ENCODE measurements at regions not wholly inside any gene's neighbourhood (a gene's known extent, or its start where the extent isn't known, plus 50 kb on each side); places are given as distances from the start of the nearest gene placed in this dataset.

- no peak for DNase-seq
Observed at GRCh38 chr2:41826921-41827320, 220.9 kb upstream of the PKDCC start.

GRCh38 chr2:41827354-41827971 is 220.4 kb upstream of the PKDCC start:
- no peak for DNase-seq

- no peak for DNase-seq
Observed at GRCh38 chr2:41828052-41828643, 219.7 kb upstream of the PKDCC start.

- no peak for DNase-seq
Observed at GRCh38 chr2:41829052-41829451, 218.8 kb upstream of the PKDCC start.

- DNase-seq: no peak
Observed at GRCh38 chr2:41830600-41830999, 217.2 kb upstream of the PKDCC start.

- no peak for DNase-seq
Observed at GRCh38 chr2:41832218-41832617, 215.6 kb upstream of the PKDCC start.

- no peak for DNase-seq
Observed at GRCh38 chr2:41835401-41835800, 212.4 kb upstream of the PKDCC start.

- no peak for DNase-seq
Observed at GRCh38 chr2:41836948-41837347, 210.9 kb upstream of the PKDCC start.

- DNase-seq: no peak
Observed at GRCh38 chr2:41837610-41838009, 210.2 kb upstream of the PKDCC start.

GRCh38 chr2:41840702-41841551 is 206.9 kb upstream of the PKDCC start:
- DNase-seq: peak; percentile 96

GRCh38 chr2:41846962-41847361 is 200.9 kb upstream of the PKDCC start:
- DNase-seq: no peak

- DNase-seq: no peak
Observed at GRCh38 chr2:41847744-41848441, 199.9 kb upstream of the PKDCC start.

- DNase-seq: no peak
Observed at GRCh38 chr2:41851554-41851953, 196.3 kb upstream of the PKDCC start.

- peak; percentile 66 for DNase-seq
Observed at GRCh38 chr2:41853427-41854191, 194.2 kb upstream of the PKDCC start.

GRCh38 chr2:41854227-41854626 is 193.6 kb upstream of the PKDCC start:
- DNase-seq: no peak

- no peak for DNase-seq
Observed at GRCh38 chr2:41856946-41857345, 190.9 kb upstream of the PKDCC start.

GRCh38 chr2:41859615-41860514 is 188.0 kb upstream of the PKDCC start:
- no peak for DNase-seq

- no peak for DNase-seq
Observed at GRCh38 chr2:41863062-41863461, 184.8 kb upstream of the PKDCC start.

GRCh38 chr2:41865263-41865662 is 182.6 kb upstream of the PKDCC start:
- DNase-seq: no peak

- no peak for DNase-seq
Observed at GRCh38 chr2:41867553-41867952, 180.3 kb upstream of the PKDCC start.

GRCh38 chr2:41869542-41870264 is 178.1 kb upstream of the PKDCC start:
- peak; percentile 49 for DNase-seq
